HFFc6 (cell line): ENCODE measurements at regions not wholly inside any gene's neighbourhood (a gene's known extent, or its start where the extent isn't known, plus 50 kb on each side); places are given as distances from the start of the nearest gene placed in this dataset.
A peak's percentile ranks its signal among the peaks of the same experiment; 100 is the strongest.

Experiments used
- DNase-seq: peaks from one replicate; pipeline ENCODE4 v3.0.0-alpha.2; 2018
- H3K27ac Mint-ChIP-seq: 2 replicates; pipeline ENCODE4 v1.8.0; 2020; ENCODE audit warnings: mild to moderate bottlenecking, mixed read lengths
- H3K27me3 Mint-ChIP-seq: 2 replicates; pipeline ENCODE4 v1.8.0; 2021; ENCODE audit warnings: mild to moderate bottlenecking, moderate library complexity, mixed read lengths; ENCODE audit not compliant: insufficient read depth
- H3K36me3 Mint-ChIP-seq: 2 replicates; pipeline ENCODE4 v1.8.0; 2021; ENCODE audit warnings: low read depth, mixed read lengths
- H3K4me1 Mint-ChIP-seq: 2 replicates; pipeline ENCODE4 v1.8.0; 2020; ENCODE audit warnings: low read depth, mixed read lengths
- H3K4me3 Mint-ChIP-seq: 2 replicates; pipeline ENCODE4 v1.8.0; 2020; ENCODE audit warnings: mild to moderate bottlenecking, moderate library complexity, mixed read lengths
- H3K9me3 Mint-ChIP-seq: 2 replicates; pipeline ENCODE4 v1.8.0; 2020; ENCODE audit warnings: mild to moderate bottlenecking, mixed read lengths
- CTCF ChIP-seq: fragments of 200-600 bp; sonication (generic); IDR thresholded peaks from 2 replicates; pipeline ENCODE4 v1.5.0; 2021; ENCODE audit warnings: antibody characterized with exemption, mild to moderate bottlenecking

GRCh38 chr3:39605837-39606236 is 138.4 kb downstream of the MOBP start:
- Mint-ChIP-seq H3K36me3 (no peaks in the 10 kb centered on the region), H3K4me1 (no peaks in the 10 kb centered on the region), H3K27ac (no peak overlapping the region), H3K27me3 (peaks cover 5% of the 10 kb centered on the region), H3K9me3 (no peaks in the 10 kb centered on the region), H3K4me3 (no peak overlapping the region)
- no peak for DNase-seq
- no peak for TF ChIP-seq CTCF

GRCh38 chr3:39626198-39626597 is 158.7 kb downstream of the MOBP start:
- Mint-ChIP-seq H3K27ac (no peak overlapping the region), H3K4me3 (no peak overlapping the region)

DNA sequence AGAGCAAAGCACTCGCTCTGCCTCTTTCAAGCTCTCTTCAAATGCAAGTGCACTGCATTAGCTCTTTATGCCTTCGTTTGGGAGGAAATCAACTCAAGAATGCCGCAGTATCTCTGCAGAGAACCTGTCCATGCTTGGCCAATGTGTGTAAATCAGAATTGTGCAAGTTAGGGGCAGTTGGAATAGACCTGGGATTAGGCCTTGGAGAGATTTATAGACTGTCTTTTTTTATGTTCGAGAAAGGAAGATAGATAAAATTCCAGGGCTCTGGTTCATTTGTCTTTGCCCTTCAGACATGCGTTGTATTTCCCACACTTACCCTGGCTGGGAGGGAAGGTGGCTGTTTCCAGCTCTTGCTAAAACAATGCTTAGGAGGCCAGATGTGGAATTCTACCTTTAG is 163.7 kb downstream of the MOBP start:
- no peak for DNase-seq
- no peak overlapping the region for H3K4me3 Mint-ChIP-seq
- peaks cover 4% of the 10 kb centered on the region for H3K27me3 Mint-ChIP-seq
- no peak overlapping the region for H3K27ac Mint-ChIP-seq
- no peaks in the 10 kb centered on the region for H3K36me3 Mint-ChIP-seq
- H3K4me1 Mint-ChIP-seq: no peaks in the 10 kb centered on the region
- TF ChIP-seq CTCF: no peak
- no peaks in the 10 kb centered on the region for H3K9me3 Mint-ChIP-seq

More at GRCh38 chr3:39626198-39626597, 158.7 kb downstream of the MOBP start:
- Mint-ChIP-seq H3K9me3 (no peaks in the 10 kb centered on the region), H3K4me1 (no peaks in the 10 kb centered on the region), H3K27me3 (peaks cover 4% of the 10 kb centered on the region; the same call in 1 of the 2 replicates), H3K36me3 (no peaks in the 10 kb centered on the region)
- TF ChIP-seq CTCF: no peak
- no peak for DNase-seq

DNA sequence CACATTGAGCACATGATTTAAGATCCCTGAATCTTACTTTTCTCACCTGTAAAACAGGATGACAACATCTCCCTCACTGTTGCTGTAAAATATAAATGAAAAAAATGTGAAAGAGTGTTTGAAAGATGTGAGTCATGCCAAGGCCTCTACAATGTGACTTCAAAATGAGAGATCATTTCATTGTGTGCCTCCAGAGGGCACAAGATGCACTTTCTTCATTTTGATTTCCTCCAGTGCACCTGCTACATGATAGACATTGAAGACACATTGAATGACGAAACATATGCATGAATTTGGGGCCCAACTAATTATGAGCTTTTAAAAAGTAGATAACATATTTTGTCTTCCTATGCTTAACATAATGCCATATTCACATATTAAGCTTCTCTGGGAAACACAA is 170.3 kb downstream of the MOBP start:
- Mint-ChIP-seq H3K9me3 (no peaks in the 10 kb centered on the region), H3K36me3 (no peaks in the 10 kb centered on the region), H3K27ac (peak overlapping the region; percentile 94), H3K4me3 (no peak overlapping the region), H3K4me1 (peaks cover 55% of the 10 kb centered on the region), H3K27me3 (peaks cover 2% of the 10 kb centered on the region; the same call in 1 of the 2 replicates)
- DNase-seq: peak; percentile 62
- peak; percentile 71 for TF ChIP-seq CTCF

GRCh38 chr3:39638301-39638700 is 170.8 kb downstream of the MOBP start:
- H3K9me3 Mint-ChIP-seq: no peaks in the 10 kb centered on the region
- peaks cover 2% of the 10 kb centered on the region; the same call in 1 of the 2 replicates for H3K27me3 Mint-ChIP-seq
- peaks cover 58% of the 10 kb centered on the region for H3K4me1 Mint-ChIP-seq
- H3K4me3 Mint-ChIP-seq: no peak overlapping the region; the same call in 1 of the 2 replicates
- H3K36me3 Mint-ChIP-seq: no peaks in the 10 kb centered on the region
- H3K27ac Mint-ChIP-seq: peak overlapping the region; percentile 94
- TF ChIP-seq CTCF: no peak
- DNase-seq: no peak
